Loucy (cell line): ENCODE measurements at regions not wholly inside any gene's neighbourhood (a gene's known extent, or its start where the extent isn't known, plus 50 kb on each side); places are given as distances from the start of the nearest gene placed in this dataset.

Experiments
- H2AFZ ChIP-seq: fragments of 200-600 bp; sonication (generic); 2 replicates; pipeline ENCODE4 v1.6.0; 2016; ENCODE audit warnings: antibody characterized with exemption, mild to moderate bottlenecking, low read length, moderate library complexity
- H3F3A ChIP-seq: fragments of 200-600 bp; 2 replicates; pipeline ENCODE4 v1.6.0; 2016; ENCODE audit warnings: antibody characterized with exemption, low read depth, mild to moderate bottlenecking
- H3K27me3 ChIP-seq: fragments of 200-600 bp; sonication (generic); 2 replicates; pipeline ENCODE4 v1.6.1; 2014; ENCODE audit warnings: low read length, mild to moderate bottlenecking; ENCODE audit not compliant: insufficient read depth, poor library complexity, severe bottlenecking
- H3K36me3 ChIP-seq: fragments of 200-600 bp; sonication (generic); 2 replicates; pipeline ENCODE4 v1.6.1; 2016; ENCODE audit warnings: low read length; ENCODE audit not compliant: insufficient read depth
- H3K4me1 ChIP-seq: fragments of 200-600 bp; sonication (generic); 2 replicates; pipeline ENCODE4 v1.5.1; 2014; ENCODE audit warnings: low read length, mild to moderate bottlenecking; ENCODE audit not compliant: insufficient read depth, poor library complexity, severe bottlenecking
- H3K4me2 ChIP-seq: fragments of 200-600 bp; sonication (generic); 2 replicates; pipeline ENCODE4 v1.6.0; 2014; ENCODE audit warnings: antibody characterized with exemption, low read length, low read depth, mild to moderate bottlenecking; ENCODE audit not compliant: poor library complexity, severe bottlenecking
- H3K4me3 ChIP-seq: fragments of 200-600 bp; sonication (generic); 2 replicates; pipeline ENCODE4 v1.5.1; 2014; ENCODE audit warnings: low read length, mild to moderate bottlenecking, mixed read lengths; ENCODE audit not compliant: poor library complexity, severe bottlenecking
- H3K79me2 ChIP-seq: fragments of 200-600 bp; sonication (generic); 2 replicates; pipeline ENCODE4 v1.6.1; 2014; ENCODE audit warnings: low read length; ENCODE audit not compliant: insufficient read depth
- H3K9ac ChIP-seq: fragments of 200-600 bp; sonication (generic); 2 replicates; pipeline ENCODE4 v1.6.0; 2014; ENCODE audit warnings: mild to moderate bottlenecking, low read depth, low read length, moderate library complexity; ENCODE audit not compliant: poor library complexity, severe bottlenecking
- H3K9me2 ChIP-seq: fragments of 200-600 bp; sonication (generic); replicated peaks from 2 replicates; pipeline ENCODE4 v1.6.1; 2016; ENCODE audit warnings: low read depth, low read length, mixed read lengths
- H3K9me3 ChIP-seq: fragments of 200-600 bp; sonication (generic); 2 replicates; pipeline ENCODE4 v1.6.1; 2014; ENCODE audit warnings: mild to moderate bottlenecking, antibody characterized with exemption, low read length, low read depth; ENCODE audit not compliant: insufficient read depth
- H4K20me1 ChIP-seq: fragments of 200-600 bp; sonication (generic); 2 replicates; pipeline ENCODE4 v1.6.0; 2014; ENCODE audit warnings: antibody characterized with exemption, low read length, mild to moderate bottlenecking; ENCODE audit not compliant: insufficient read depth, poor library complexity, severe bottlenecking
- EZH2phosphoT487 ChIP-seq: fragments of 200-600 bp; IDR thresholded peaks from 2 replicates; pipeline ENCODE4 v1.6.1; 2018; ENCODE audit warnings: antibody characterized with exemption, mild to moderate bottlenecking, moderate library complexity, borderline replicate concordance
- TF ChIP-seq, protein P1 (sequence below): fragments of 200-600 bp; sonication (generic); conservative IDR thresholded peaks from 2 replicates; pipeline ENCODE4 v1.5.1; 2014; ENCODE audit warnings: mild to moderate bottlenecking, antibody characterized with exemption, low read length

DNA sequence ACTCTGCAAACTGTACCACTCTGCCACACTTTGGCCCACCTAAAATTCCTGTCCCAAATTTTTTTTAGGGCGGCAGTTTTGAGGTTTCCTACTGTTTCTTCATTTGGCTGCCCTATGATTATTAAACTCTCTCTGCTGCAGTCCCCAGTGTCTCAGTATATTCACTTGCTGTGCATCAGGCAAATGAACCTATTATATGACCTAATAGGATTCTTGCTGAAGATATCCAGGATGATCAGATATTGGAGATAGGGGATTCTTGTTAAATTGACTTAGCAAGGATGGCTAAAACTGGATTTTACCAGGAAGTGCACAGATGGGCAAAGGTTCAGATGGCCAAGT, 410.8 kb upstream of the DDI1 start:
- H3K36me3 ChIP-seq, result no peaks in the 10 kb centered on the region

DNA sequence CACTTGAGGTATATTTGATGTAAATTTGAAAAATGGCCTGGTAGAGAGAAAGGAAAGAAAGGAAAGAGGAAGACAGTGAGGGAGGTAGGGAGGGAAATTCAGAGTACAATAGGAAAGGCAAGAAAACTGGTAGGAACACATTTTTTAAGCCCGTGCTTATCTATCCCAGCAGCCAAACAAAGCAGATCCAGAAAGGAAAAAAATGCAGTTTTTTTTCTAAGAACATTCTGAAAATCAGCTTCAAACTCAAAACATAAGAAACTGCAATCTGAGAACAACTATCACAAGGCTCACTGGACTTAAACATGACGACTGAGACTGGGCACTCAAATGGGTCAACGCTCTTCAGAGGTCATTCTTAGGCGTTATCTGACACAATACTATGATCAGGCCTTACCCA, 408.3 kb upstream of the DDI1 start:
- no peak overlapping the region for H3K9ac ChIP-seq
- H3K4me3 ChIP-seq, result no peak overlapping the region
- TF ChIP-seq, protein P1, sequence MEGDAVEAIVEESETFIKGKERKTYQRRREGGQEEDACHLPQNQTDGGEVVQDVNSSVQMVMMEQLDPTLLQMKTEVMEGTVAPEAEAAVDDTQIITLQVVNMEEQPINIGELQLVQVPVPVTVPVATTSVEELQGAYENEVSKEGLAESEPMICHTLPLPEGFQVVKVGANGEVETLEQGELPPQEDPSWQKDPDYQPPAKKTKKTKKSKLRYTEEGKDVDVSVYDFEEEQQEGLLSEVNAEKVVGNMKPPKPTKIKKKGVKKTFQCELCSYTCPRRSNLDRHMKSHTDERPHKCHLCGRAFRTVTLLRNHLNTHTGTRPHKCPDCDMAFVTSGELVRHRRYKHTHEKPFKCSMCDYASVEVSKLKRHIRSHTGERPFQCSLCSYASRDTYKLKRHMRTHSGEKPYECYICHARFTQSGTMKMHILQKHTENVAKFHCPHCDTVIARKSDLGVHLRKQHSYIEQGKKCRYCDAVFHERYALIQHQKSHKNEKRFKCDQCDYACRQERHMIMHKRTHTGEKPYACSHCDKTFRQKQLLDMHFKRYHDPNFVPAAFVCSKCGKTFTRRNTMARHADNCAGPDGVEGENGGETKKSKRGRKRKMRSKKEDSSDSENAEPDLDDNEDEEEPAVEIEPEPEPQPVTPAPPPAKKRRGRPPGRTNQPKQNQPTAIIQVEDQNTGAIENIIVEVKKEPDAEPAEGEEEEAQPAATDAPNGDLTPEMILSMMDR, result no peak
- TF ChIP-seq EZH2phosphoT487, result no peak
- H2AFZ ChIP-seq, result no peak overlapping the region
- no peaks in the 10 kb centered on the region for H4K20me1 ChIP-seq
- H3K27me3 ChIP-seq, result no peaks in the 10 kb centered on the region
- H3K9me2 ChIP-seq, result no peaks in the 10 kb centered on the region
- no peaks in the 10 kb centered on the region for H3K9me3 ChIP-seq
- no peaks in the 10 kb centered on the region for H3K79me2 ChIP-seq
- no peaks in the 10 kb centered on the region for H3K4me1 ChIP-seq
- no peaks in the 10 kb centered on the region for H3F3A ChIP-seq
- no peak overlapping the region for H3K4me2 ChIP-seq
- no peaks in the 10 kb centered on the region for H3K36me3 ChIP-seq

More for the DNA sequence above, 410.8 kb upstream of the DDI1 start:
- no peaks in the 10 kb centered on the region for H4K20me1 ChIP-seq
- H3K4me2 ChIP-seq, result no peak overlapping the region
- no peaks in the 10 kb centered on the region for H3K79me2 ChIP-seq
- no peaks in the 10 kb centered on the region for H3K4me1 ChIP-seq
- H3K9me2 ChIP-seq, result no peaks in the 10 kb centered on the region
- H3K9ac ChIP-seq, result no peak overlapping the region
- no peak overlapping the region for H3K4me3 ChIP-seq
- no peak for TF ChIP-seq EZH2phosphoT487
- TF ChIP-seq, protein P1, result no peak
- H2AFZ ChIP-seq, result no peak overlapping the region
- H3K27me3 ChIP-seq, result no peaks in the 10 kb centered on the region
- no peaks in the 10 kb centered on the region for H3F3A ChIP-seq
- H3K9me3 ChIP-seq, result no peaks in the 10 kb centered on the region

DNA sequence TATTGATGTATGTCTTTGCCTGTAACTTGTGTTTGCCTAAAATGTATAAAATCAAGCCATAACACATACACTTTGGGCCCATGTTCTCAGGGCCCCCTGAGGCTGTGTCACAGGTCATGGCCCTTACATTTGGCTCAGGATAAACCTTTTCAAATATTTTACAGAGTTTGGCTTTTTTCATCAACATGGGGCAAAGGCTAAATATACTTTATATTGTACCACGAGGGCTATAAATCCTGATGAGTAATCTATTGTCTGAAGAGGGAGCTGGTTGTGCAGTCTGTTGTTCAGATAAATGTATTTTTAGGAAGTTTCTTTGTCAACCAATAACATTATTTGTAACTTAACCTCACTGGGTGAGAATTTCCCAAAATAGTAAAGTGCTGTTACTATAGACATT, 404.6 kb upstream of the DDI1 start:
- Histone ChIP-seq H4K20me1 (no peaks in the 10 kb centered on the region), H3K4me2 (no peak overlapping the region), H3K79me2 (no peaks in the 10 kb centered on the region), H3K9ac (no peak overlapping the region), H3K27me3 (no peaks in the 10 kb centered on the region), H3K36me3 (no peaks in the 10 kb centered on the region), H2AFZ (no peak overlapping the region), H3K9me2 (no peaks in the 10 kb centered on the region), H3K4me3 (no peak overlapping the region), H3F3A (no peaks in the 10 kb centered on the region), H3K4me1 (no peaks in the 10 kb centered on the region), H3K9me3 (no peaks in the 10 kb centered on the region)
- TF ChIP-seq, protein P1, result no peak
- no peak for TF ChIP-seq EZH2phosphoT487
